AG04450 (cell line): ENCODE measurements at regions not wholly inside any gene's neighbourhood (a gene's known extent, or its start where the extent isn't known, plus 50 kb on each side); places are given as distances from the start of the nearest gene placed in this dataset.
"Not testable (repeated sequence)": the region's sequence is repeated elsewhere in the genome, so short reads cannot be mapped to it uniquely, and the experiment has no call there.

Experiments used
- CTCF ChIA-PET: fragments of 300-600, 350-600 bp; formaldehyde crosslinking; extraction: SDS; loops from one replicate; lab custom pipeline; 2022; ENCODE audit warnings: antibody characterized with exemption, inconsistent platforms; lab: Charles Lee
- POLR2A ChIA-PET: fragments of 350-600 bp; formaldehyde crosslinking; extraction: SDS; loops from one replicate; lab custom pipeline; 2021; ENCODE audit warnings: antibody characterized with exemption, inconsistent platforms; lab: Yijun Ruan, JAX
- DNase-seq: peaks from one replicate; pipeline ENCODE4 v3.0.0-alpha.2; 2011; ENCODE audit warnings: low read depth, low spot score
- H3K27ac ChIP-seq: one replicate; pipeline ENCODE4 v1.5.1; 2012; ENCODE audit warnings: low read depth, low read length, control low read depth
- H3K27me3 ChIP-seq: one replicate; pipeline ENCODE4 v1.6.0; 2012; ENCODE audit warnings: low read length; ENCODE audit not compliant: control insufficient read depth, insufficient read depth
- H3K4me3 ChIP-seq: 2 replicates; pipeline ENCODE4 v1.5.1; 2011; ENCODE audit warnings: mild to moderate bottlenecking, low read depth, low read length, control low read depth
- H3K9me3 ChIP-seq: 2 replicates; pipeline ENCODE4 v1.5.1; 2012; ENCODE audit warnings: low read length; ENCODE audit not compliant: control insufficient read depth, insufficient read depth
- TF ChIP-seq, protein P1 (sequence below): IDR thresholded peaks from 2 replicates; pipeline ENCODE4 v1.5.1; 2011; ENCODE audit warnings: low read depth, low read length, control low read depth, inconsistent platforms

DNA sequence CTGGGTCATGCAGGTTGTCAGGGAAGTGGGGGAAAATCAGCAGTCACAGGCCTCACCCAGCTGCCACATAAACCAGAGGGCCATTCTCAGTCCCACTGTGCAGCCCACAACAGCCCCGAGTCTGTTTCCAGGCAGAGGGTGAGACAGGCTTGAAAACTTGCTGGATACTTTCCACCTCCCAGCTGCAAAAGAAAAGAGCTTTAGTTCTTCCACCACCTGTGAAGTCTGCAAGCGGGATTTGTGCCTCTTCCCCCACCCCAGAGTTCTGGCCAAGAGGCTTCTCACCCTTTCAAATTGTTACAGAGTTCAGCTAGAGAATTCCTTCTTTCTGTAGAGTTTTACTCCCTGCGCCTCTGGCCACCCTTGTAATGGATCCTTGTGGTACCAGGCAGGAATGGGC is 115.5 kb upstream of the ZDHHC15 start:
- DNase-seq, result no peak
- H3K27me3 ChIP-seq, result no peaks in the 10 kb centered on the region
- no peaks in the 10 kb centered on the region; the same call in 1 of the 2 replicates for H3K9me3 ChIP-seq
- ChIA-PET POLR2A (no interaction called here), CTCF (interaction anchor here (0.6 kb wide), 1 partner anchor 8 kb away, joined by 4 read pairs; no protein-coding TSS in a partner anchor)
- TF ChIP-seq, protein P1, sequence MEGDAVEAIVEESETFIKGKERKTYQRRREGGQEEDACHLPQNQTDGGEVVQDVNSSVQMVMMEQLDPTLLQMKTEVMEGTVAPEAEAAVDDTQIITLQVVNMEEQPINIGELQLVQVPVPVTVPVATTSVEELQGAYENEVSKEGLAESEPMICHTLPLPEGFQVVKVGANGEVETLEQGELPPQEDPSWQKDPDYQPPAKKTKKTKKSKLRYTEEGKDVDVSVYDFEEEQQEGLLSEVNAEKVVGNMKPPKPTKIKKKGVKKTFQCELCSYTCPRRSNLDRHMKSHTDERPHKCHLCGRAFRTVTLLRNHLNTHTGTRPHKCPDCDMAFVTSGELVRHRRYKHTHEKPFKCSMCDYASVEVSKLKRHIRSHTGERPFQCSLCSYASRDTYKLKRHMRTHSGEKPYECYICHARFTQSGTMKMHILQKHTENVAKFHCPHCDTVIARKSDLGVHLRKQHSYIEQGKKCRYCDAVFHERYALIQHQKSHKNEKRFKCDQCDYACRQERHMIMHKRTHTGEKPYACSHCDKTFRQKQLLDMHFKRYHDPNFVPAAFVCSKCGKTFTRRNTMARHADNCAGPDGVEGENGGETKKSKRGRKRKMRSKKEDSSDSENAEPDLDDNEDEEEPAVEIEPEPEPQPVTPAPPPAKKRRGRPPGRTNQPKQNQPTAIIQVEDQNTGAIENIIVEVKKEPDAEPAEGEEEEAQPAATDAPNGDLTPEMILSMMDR, result no peak
- H3K27ac ChIP-seq, result no peak overlapping the region
- H3K4me3 ChIP-seq, result no peak overlapping the region

DNA sequence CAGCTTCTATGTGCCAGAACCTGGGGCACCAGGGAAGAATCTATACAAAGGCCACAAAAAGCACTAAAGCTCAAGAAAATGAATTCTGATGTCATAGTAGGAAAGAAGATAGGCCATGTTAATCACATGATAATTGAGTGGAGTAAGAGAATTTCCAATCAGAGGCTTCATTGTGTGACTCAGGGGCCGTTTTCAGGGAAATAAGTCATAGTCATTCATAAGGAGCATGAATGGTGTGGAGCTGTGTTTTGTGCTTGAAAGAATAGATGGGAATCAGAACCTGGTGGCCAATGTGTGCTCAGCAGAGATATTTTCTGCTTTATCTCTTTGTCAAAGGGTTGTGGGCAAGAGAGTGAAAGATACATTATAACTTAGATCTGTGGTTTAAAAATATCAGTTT is 102.4 kb upstream of the ZDHHC15 start:
- ChIA-PET CTCF (no interaction called here), POLR2A (no interaction called here)

DNA sequence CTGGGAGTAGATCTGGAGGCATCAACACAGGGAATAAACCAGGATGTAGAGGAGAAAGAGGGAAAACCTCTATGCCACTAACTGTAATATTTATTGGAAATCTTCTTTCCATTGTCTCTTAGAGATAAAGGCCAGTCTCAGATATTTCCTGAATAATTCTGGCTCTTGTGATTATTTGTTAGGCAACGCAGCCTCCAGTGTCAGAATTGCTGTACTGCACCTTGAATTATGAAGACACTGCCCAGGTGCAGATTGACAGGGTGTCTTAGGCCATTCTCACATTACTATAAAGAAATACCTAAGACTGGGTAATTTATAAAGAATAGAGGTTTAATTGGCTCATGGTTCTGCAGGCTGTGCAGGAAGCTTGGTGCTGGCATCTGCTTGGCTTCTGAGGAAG is 100.7 kb upstream of the ZDHHC15 start:
- Histone ChIP-seq H3K27ac (no peak overlapping the region), H3K9me3 (no peaks in the 10 kb centered on the region), H3K4me3 (no peak overlapping the region), H3K27me3 (no peaks in the 10 kb centered on the region)
- ChIA-PET CTCF (no interaction called here), POLR2A (no interaction called here)
- no peak for DNase-seq
- TF ChIP-seq, protein P1, result no peak

More for the DNA sequence above, 102.4 kb upstream of the ZDHHC15 start:
- TF ChIP-seq, protein P1, result no peak
- H3K9me3 ChIP-seq, result no peaks in the 10 kb centered on the region
- H3K27ac ChIP-seq, result no peak overlapping the region
- no peak for DNase-seq
- no peaks in the 10 kb centered on the region for H3K27me3 ChIP-seq
- no peak overlapping the region for H3K4me3 ChIP-seq

DNA sequence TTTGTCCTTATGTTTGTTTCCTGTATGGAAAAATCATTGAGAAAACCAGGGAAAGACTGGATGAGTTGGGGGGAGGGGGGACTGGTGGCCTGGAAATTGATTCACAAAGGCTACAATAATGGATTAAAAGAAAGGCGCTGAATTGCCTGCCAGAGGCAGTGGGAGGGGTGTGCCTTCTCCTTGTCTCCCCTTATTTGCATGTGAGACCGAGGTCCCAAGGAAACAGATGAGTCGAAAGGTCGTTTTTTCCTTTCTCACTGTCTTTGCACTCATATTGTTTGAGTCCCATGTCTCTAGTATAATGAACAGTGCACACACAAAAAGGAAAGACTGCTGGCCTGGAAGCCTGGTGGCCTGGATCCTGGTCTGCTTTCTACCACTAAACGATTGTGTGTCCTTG is 86.6 kb upstream of the ZDHHC15 start:
- no peak for DNase-seq
- Histone ChIP-seq H3K4me3 (no peak overlapping the region), H3K9me3 (no peaks in the 10 kb centered on the region), H3K27me3 (no peaks in the 10 kb centered on the region), H3K27ac (no peak overlapping the region)
- TF ChIP-seq, protein P1, result no peak
- ChIA-PET CTCF (no interaction called here), POLR2A (no interaction called here)

DNA sequence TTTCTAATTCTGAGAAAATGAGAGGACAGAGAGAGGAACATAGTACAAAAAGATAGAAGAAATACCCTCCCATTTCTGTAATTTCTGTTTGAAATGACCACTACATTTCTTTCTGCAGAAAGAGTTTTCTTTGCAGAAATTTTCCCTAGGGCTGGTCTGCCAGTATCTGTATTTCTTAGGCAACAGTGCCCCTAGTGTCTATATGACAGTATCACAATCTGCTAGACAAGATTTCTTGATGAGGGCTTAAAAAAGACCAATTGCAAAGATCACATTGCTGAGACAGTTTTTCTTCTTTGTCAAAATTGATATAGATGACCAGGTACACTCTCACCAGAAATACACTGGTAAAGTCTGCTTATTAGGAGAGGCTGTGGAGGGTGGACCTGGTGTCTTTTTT is 81.0 kb upstream of the ZDHHC15 start:
- TF ChIP-seq, protein P1, result peak; percentile 37
- DNase-seq, result no peak
- Histone ChIP-seq H3K4me3 (no peak overlapping the region), H3K9me3 (peaks cover 3% of the 10 kb centered on the region; the same call in 1 of the 2 replicates), H3K27ac (no peak overlapping the region), H3K27me3 (no peaks in the 10 kb centered on the region)
- CTCF ChIA-PET, result no interaction called here
- POLR2A ChIA-PET, result no interaction called here

DNA sequence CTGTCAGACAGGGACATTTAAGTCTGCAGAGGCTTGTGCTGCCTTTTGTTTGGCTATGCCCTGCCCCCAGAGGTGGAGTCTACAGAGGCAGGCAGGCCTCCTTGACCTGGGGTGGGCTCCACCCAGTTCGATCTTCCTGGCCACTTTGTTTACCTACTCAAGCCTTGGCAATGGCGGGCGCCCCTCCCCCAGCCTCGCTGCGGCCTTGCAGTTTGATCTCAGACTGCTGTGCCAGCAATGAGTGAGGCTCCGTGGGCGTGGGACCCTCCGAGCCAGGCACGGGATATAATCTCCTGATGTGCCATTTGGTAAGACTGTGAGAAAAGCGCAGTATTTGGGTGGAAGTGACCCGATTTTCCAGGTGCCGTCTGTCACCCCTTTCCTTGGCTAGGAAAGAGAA is 79.2 kb upstream of the ZDHHC15 start:
- H3K9me3 ChIP-seq, H3K27ac ChIP-seq, POLR2A ChIA-PET, DNase-seq, H3K4me3 ChIP-seq, CTCF ChIA-PET, H3K27me3 ChIP-seq: not testable (repeated sequence)
